GM23338 (cell line): ENCODE measurements at regions not wholly inside any gene's neighbourhood (a gene's known extent, or its start where the extent isn't known, plus 50 kb on each side); places are given as distances from the start of the nearest gene placed in this dataset.

Experiments used
- ATAC-seq: fragments of 200-7000 bp; cut with Tn5 transposase; 3 replicates; pipeline ENCODE4 v1.9.1; 2020
- DNase-seq: peaks from one replicate; pipeline ENCODE4 v3.0.0-alpha.2; 2015; ENCODE audit warnings: low spot score
- H2AFZ ChIP-seq: fragments of 200-600 bp; sonication (generic); 2 replicates; pipeline ENCODE4 v1.8.0; 2016; ENCODE audit warnings: antibody characterized with exemption, mild to moderate bottlenecking, moderate library complexity
- H3F3A ChIP-seq: fragments of 200-600 bp; sonication (generic); replicated peaks from 2 replicates; pipeline ENCODE4 v1.8.0; 2017; ENCODE audit warnings: antibody characterized with exemption, mixed run types, low read depth
- H3K27ac ChIP-seq: fragments of 200-600 bp; sonication (generic); 2 replicates; pipeline ENCODE4 v1.6.1; 2016; ENCODE audit warnings: low read depth
- H3K27me3 ChIP-seq: fragments of 200-600 bp; sonication (generic); 2 replicates; pipeline ENCODE4 v1.8.0; 2016; ENCODE audit warnings: mild to moderate bottlenecking, mixed run types, moderate library complexity; ENCODE audit not compliant: insufficient read depth
- H3K36me3 ChIP-seq: fragments of 200-600 bp; sonication (generic); 2 replicates; pipeline ENCODE4 v1.8.0; 2016; ENCODE audit warnings: mild to moderate bottlenecking; ENCODE audit not compliant: insufficient read depth
- H3K4me1 ChIP-seq: fragments of 200-600 bp; sonication (generic); 2 replicates; pipeline ENCODE4 v1.8.0; 2016; ENCODE audit warnings: mild to moderate bottlenecking, moderate library complexity; ENCODE audit not compliant: insufficient read depth
- H3K4me2 ChIP-seq: fragments of 200-600 bp; sonication (generic); 2 replicates; pipeline ENCODE4 v1.7.1; 2017; ENCODE audit warnings: mixed run types
- H3K4me3 ChIP-seq: fragments of 200-600 bp; sonication (generic); 2 replicates; pipeline ENCODE4 v1.6.1; 2016; ENCODE audit warnings: mixed run types
- H3K79me2 ChIP-seq: fragments of 200-600 bp; sonication (generic); replicated peaks from 2 replicates; pipeline ENCODE4 v1.8.0; 2017; ENCODE audit warnings: mild to moderate bottlenecking; ENCODE audit not compliant: insufficient read depth
- H3K9me2 ChIP-seq: fragments of 200-600 bp; sonication (generic); 2 replicates; pipeline ENCODE4 v1.8.0; 2017; ENCODE audit not compliant: insufficient read depth
- H4K20me1 ChIP-seq: fragments of 200-600 bp; sonication (generic); replicated peaks from 2 replicates; pipeline ENCODE4 v1.8.0; 2017; ENCODE audit warnings: mild to moderate bottlenecking; ENCODE audit not compliant: insufficient read depth
- H3K27ac Mint-ChIP-seq: 2 replicates; pipeline ENCODE4 v1.8.0; 2020; ENCODE audit warnings: inconsistent platforms, mild to moderate bottlenecking, moderate library complexity, mixed read lengths
- H3K27me3 Mint-ChIP-seq: 3 replicates; pipeline ENCODE4 v1.8.0; 2022; ENCODE audit warnings: low read depth, mild to moderate bottlenecking, moderate library complexity, mixed read lengths, inconsistent platforms; ENCODE audit not compliant: insufficient read depth, poor library complexity
- H3K36me3 Mint-ChIP-seq: 3 replicates; pipeline ENCODE4 v1.8.0; 2021; ENCODE audit warnings: low read depth, mild to moderate bottlenecking, inconsistent platforms, moderate library complexity, mixed read lengths
- H3K4me1 Mint-ChIP-seq: 3 replicates; pipeline ENCODE4 v1.8.0; 2020; ENCODE audit warnings: mild to moderate bottlenecking, inconsistent platforms, mixed read lengths
- H3K4me3 Mint-ChIP-seq: 3 replicates; pipeline ENCODE4 v1.8.0; 2021; ENCODE audit warnings: moderate library complexity, mild to moderate bottlenecking, inconsistent platforms, mixed read lengths
- H3K9me3 Mint-ChIP-seq: 3 replicates; pipeline ENCODE4 v1.8.0; 2020; ENCODE audit warnings: moderate library complexity, mild to moderate bottlenecking, inconsistent platforms, mixed read lengths
- CREB1 ChIP-seq: fragments of 250-450 bp; sonication (Bioruptor Pico); IDR thresholded peaks from 2 replicates; pipeline ENCODE4 v1.5.0; 2020; ENCODE audit warnings: low read depth, mild to moderate bottlenecking, moderate library complexity
- CTCF ChIP-seq, 2 experiments: fragments of 200-600 bp in 1 of 2; sonication (generic) in 1 of 2; conservative IDR thresholded peaks; 2 replicates each; pipeline versions ENCODE4 v1.5.1 to v1.6.1; 2016 to 2017; ENCODE audit warnings: antibody characterized with exemption in 2 of 2, low read depth in 2 of 2, mild to moderate bottlenecking in 2 of 2, moderate library complexity in 1 of 2
- ETS1 ChIP-seq: IDR thresholded peaks from 2 replicates; pipeline ENCODE4 v1.6.1; 2016; ENCODE audit warnings: antibody characterized with exemption
- EZH2 ChIP-seq: fragments of 200-600 bp; sonication (generic); IDR thresholded peaks from one replicate; pipeline ENCODE4 v1.8.0; 2017; ENCODE audit warnings: antibody characterized with exemption, mild to moderate bottlenecking, low read depth; ENCODE audit not compliant: unreplicated experiment
- NANOG ChIP-seq: IDR thresholded peaks from 2 replicates; pipeline ENCODE4 v1.6.1; 2016; ENCODE audit warnings: antibody characterized with exemption, borderline replicate concordance
- POLR2AphosphoS5 ChIP-seq: IDR thresholded peaks from 2 replicates; pipeline ENCODE4 v1.6.1; 2016; ENCODE audit warnings: antibody characterized with exemption, low read depth
- ZNF331 ChIP-seq: fragments of 250-450 bp; sonication (Bioruptor Pico); IDR thresholded peaks from 2 replicates; pipeline ENCODE4 v1.5.0; 2020; ENCODE audit warnings: low read depth, mild to moderate bottlenecking, moderate library complexity
- ZNF462 ChIP-seq: fragments of 250-450 bp; sonication (Bioruptor Pico); IDR thresholded peaks from 2 replicates; pipeline ENCODE4 v1.5.0; 2020; ENCODE audit warnings: mild to moderate bottlenecking, moderate library complexity

- H3K27ac ChIP-seq: no peak overlapping the region
Observed at GRCh38 chr10:44195112-44196007, 189.5 kb downstream of the CXCL12 start.

More at GRCh38 chr10:44195112-44196007, 189.5 kb downstream of the CXCL12 start:
- DNase-seq (no peak), ATAC-seq (no peak)
- Mint-ChIP-seq H3K27me3 (no peaks in the 10 kb centered on the region), H3K27ac (no peak overlapping the region), H3K4me1 (peaks cover 3% of the 10 kb centered on the region; the same call in 1 of the 3 replicates), H3K36me3 (no peaks in the 10 kb centered on the region; the same call in 2 of the 3 replicates), H3K9me3 (peaks cover under 1% of the 10 kb centered on the region), H3K4me3 (no peak overlapping the region)
- no peaks in the 10 kb centered on the region for H3K36me3 ChIP-seq
- no peaks in the 10 kb centered on the region for H3K79me2 ChIP-seq
- H3K4me3 ChIP-seq: no peak overlapping the region
- no peak overlapping the region for H3K4me2 ChIP-seq
- H3F3A ChIP-seq: no peaks in the 10 kb centered on the region
- no peaks in the 10 kb centered on the region for H3K27me3 ChIP-seq
- no peaks in the 10 kb centered on the region for H3K4me1 ChIP-seq
- no peak for TF ChIP-seq POLR2AphosphoS5
- no peak for TF ChIP-seq CREB1
- no peak for TF ChIP-seq ZNF331 (CRISPR knock-in tag)
- TF ChIP-seq CTCF (conservative IDR thresholded peaks at IDR 0.05; ENCODE audit: low read depth in 2 of 2): no peak
- TF ChIP-seq ETS1: no peak
- no peak for TF ChIP-seq NANOG
- no peak for TF ChIP-seq EZH2
- TF ChIP-seq ZNF462 (CRISPR knock-in tag): no peak
- peaks cover 16% of the 10 kb centered on the region for H3K9me2 ChIP-seq
- no peak overlapping the region for H2AFZ ChIP-seq
- no peaks in the 10 kb centered on the region for H4K20me1 ChIP-seq
